SK-N-MC (cell line): ENCODE measurements at regions not wholly inside any gene's neighbourhood (a gene's known extent, or its start where the extent isn't known, plus 50 kb on each side); places are given as distances from the start of the nearest gene placed in this dataset.

Source experiments
- DNase-seq: peaks from one replicate; pipeline ENCODE4 v3.0.0-alpha.2; 2011; ENCODE audit warnings: low read depth, low spot score
- H3K27ac ChIP-seq: fragments of 200-600 bp; sonication (generic); 2 replicates; pipeline ENCODE4 v1.5.1; 2016; ENCODE audit warnings: mixed run types
- H3K36me3 ChIP-seq: fragments of 200-600 bp; sonication (generic); 2 replicates; pipeline ENCODE4 v1.6.1; 2017; ENCODE audit warnings: antibody characterized with exemption, low read length, mixed read lengths; ENCODE audit not compliant: insufficient read depth
- H3K4me3 ChIP-seq: fragments of 200-600 bp; sonication (generic); 2 replicates; pipeline ENCODE4 v1.5.1; 2016
- H3K9ac ChIP-seq: fragments of 200-600 bp; sonication (generic); 2 replicates; pipeline ENCODE4 v1.8.0; 2017; ENCODE audit warnings: mixed run types, mixed read lengths; ENCODE audit not compliant: insufficient read length
- H3K9me3 ChIP-seq: fragments of 200-600 bp; sonication (generic); 2 replicates; pipeline ENCODE4 v1.6.1; 2017; ENCODE audit warnings: low read depth, mild to moderate bottlenecking, antibody characterized with exemption, low read length, moderate library complexity, mixed read lengths
- EZH2 ChIP-seq: fragments of 200-600 bp; sonication (generic); IDR thresholded peaks from one replicate; pipeline ENCODE4 v1.6.1; 2017; ENCODE audit warnings: antibody characterized with exemption
- FOXP2 ChIP-seq: optimal IDR thresholded peaks from 2 replicates; pipeline ENCODE3; 2011; ENCODE audit warnings: mild to moderate bottlenecking, moderate library complexity; ENCODE audit not compliant: insufficient read depth; ENCODE audit errors: extremely low read length, control extremely low read depth
- POLR2AphosphoS5 ChIP-seq: IDR thresholded peaks from 2 replicates; pipeline ENCODE4 v1.6.1; 2012; ENCODE audit warnings: mild to moderate bottlenecking, low read depth, low read length, borderline replicate concordance

DNA sequence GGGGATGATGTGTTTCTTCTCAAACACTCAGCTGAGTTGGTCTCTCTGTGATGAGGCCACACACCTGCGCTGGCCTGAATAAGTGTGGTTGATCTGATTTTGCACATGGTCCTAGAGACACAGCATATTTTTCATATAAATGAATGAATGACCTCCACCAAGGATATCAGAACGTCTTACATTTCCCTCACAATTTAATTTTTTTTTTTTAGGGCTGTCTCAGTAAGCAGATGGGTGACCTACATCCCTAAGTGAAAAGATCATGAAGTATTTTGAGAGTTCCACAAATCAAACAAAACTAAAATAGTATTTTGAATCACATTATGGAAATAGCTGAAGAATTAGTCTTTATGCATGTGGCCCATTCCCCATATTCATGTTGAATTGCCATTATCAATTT is 333.7 kb upstream of the TMTC1 start:
- no peaks in the 10 kb centered on the region for H3K36me3 ChIP-seq
- no peak overlapping the region for H3K4me3 ChIP-seq
- H3K9ac ChIP-seq, result no peak overlapping the region
- TF ChIP-seq POLR2AphosphoS5 (no peak), FOXP2 (no peak), EZH2 (no peak)
- H3K27ac ChIP-seq, result no peak overlapping the region
- no peaks in the 10 kb centered on the region for H3K9me3 ChIP-seq
- DNase-seq, result no peak

DNA sequence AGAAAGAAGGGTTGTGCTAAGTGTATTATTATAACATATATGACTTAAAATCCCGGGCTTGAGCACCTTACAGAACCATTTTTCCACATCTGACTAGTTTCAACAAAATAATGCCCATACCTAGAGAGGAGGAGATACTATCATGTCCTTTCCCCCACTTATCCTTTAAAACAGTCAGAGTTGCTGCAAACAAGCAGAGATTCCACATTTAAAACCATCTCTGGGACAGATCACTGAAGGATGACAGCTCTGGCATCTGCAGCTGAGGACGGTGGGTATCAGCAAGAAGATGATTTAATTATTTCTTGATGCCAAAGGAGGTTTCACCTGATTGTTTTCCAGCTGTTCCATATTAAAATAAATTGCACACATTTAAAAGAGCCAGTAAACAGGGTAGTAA is 328.0 kb upstream of the TMTC1 start:
- no peak for TF ChIP-seq FOXP2
- TF ChIP-seq POLR2AphosphoS5, result no peak
- no peak for TF ChIP-seq EZH2
- H3K36me3 ChIP-seq, result no peaks in the 10 kb centered on the region
- no peak overlapping the region for H3K27ac ChIP-seq
- H3K4me3 ChIP-seq, result no peak overlapping the region
- H3K9ac ChIP-seq, result no peak overlapping the region
- DNase-seq, result no peak
- no peaks in the 10 kb centered on the region for H3K9me3 ChIP-seq

GRCh38 chr12:30110958-30111586 is 327.3 kb upstream of the TMTC1 start:
- Histone ChIP-seq H3K27ac (no peak overlapping the region), H3K9me3 (no peaks in the 10 kb centered on the region), H3K4me3 (no peak overlapping the region), H3K36me3 (no peaks in the 10 kb centered on the region), H3K9ac (no peak overlapping the region)
- no peak for DNase-seq
- no peak for TF ChIP-seq EZH2
- TF ChIP-seq FOXP2, result no peak
- TF ChIP-seq POLR2AphosphoS5, result no peak

DNA sequence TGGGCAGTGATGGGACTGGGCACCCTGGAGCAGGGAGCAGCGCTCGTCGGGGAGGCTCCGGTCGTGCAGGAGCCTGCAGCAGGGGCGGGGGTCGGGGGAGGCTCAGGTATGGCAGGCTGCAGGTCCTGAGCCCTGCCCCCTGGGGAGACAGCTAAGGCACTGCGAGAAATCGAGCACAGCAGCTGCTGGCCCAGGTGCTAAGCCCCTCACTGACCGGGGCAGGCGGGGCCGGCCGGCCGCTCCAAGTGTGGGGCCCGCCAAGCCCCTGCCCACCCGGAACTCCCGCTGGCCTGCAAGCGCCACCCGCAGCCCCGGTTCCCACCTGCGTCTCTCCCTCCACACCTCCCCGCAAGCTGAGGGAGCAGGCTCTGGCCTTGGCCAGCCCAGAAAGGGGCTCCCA is 326.8 kb upstream of the TMTC1 start:
- H3K27ac ChIP-seq, result no peak overlapping the region
- H3K9me3 ChIP-seq, result no peaks in the 10 kb centered on the region
- H3K9ac ChIP-seq, result no peak overlapping the region
- no peak for DNase-seq
- TF ChIP-seq FOXP2 (no peak), EZH2 (no peak), POLR2AphosphoS5 (no peak)
- no peak overlapping the region for H3K4me3 ChIP-seq
- no peaks in the 10 kb centered on the region for H3K36me3 ChIP-seq

DNA sequence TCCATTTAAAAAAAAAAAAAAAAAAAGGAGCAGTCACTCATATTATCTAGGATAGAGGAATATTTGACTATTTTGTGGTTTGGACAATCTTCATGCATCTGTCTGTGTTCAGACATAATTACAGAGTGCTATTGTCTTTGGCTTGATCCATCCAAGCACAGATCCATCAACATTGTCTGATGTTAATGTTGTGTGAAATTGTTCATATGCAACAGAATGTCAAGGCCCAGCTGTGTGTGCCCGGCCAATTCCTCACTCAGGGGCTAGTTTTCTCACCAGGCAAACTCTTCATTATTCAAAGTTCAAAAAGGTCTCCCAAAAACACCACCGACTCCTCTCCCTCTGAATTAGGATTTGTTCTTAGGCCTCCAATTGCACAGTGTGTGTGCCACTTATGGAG is 324.9 kb upstream of the TMTC1 start:
- H3K9me3 ChIP-seq, result no peaks in the 10 kb centered on the region
- no peak overlapping the region for H3K27ac ChIP-seq
- DNase-seq, result no peak
- no peak overlapping the region for H3K9ac ChIP-seq
- no peak overlapping the region for H3K4me3 ChIP-seq
- no peaks in the 10 kb centered on the region for H3K36me3 ChIP-seq
- TF ChIP-seq EZH2, result no peak
- TF ChIP-seq FOXP2, result no peak
- no peak for TF ChIP-seq POLR2AphosphoS5

GRCh38 chr12:30106204-30106965 is 322.6 kb upstream of the TMTC1 start:
- H3K9me3 ChIP-seq, result no peaks in the 10 kb centered on the region
- H3K36me3 ChIP-seq, result no peaks in the 10 kb centered on the region
- H3K27ac ChIP-seq, result no peak overlapping the region
- no peak overlapping the region for H3K4me3 ChIP-seq
- TF ChIP-seq EZH2, result no peak
- TF ChIP-seq POLR2AphosphoS5, result no peak
- no peak for TF ChIP-seq FOXP2
- no peak for DNase-seq
- H3K9ac ChIP-seq, result no peak overlapping the region

- H3K27ac ChIP-seq, result no peak overlapping the region
These were observed 321.8 kb upstream of the TMTC1 start for GRCh38 chr12:30105505-30105904.

GRCh38 chr12:30104971-30105370 is 321.2 kb upstream of the TMTC1 start:
- H3K36me3 ChIP-seq, result no peaks in the 10 kb centered on the region
- TF ChIP-seq POLR2AphosphoS5, result no peak
- TF ChIP-seq FOXP2, result no peak
- TF ChIP-seq EZH2, result no peak
- H3K4me3 ChIP-seq, result no peak overlapping the region
- H3K9me3 ChIP-seq, result no peaks in the 10 kb centered on the region
- no peak overlapping the region for H3K9ac ChIP-seq
- DNase-seq, result no peak
- H3K27ac ChIP-seq, result no peak overlapping the region

More at GRCh38 chr12:30105505-30105904, 321.8 kb upstream of the TMTC1 start:
- Histone ChIP-seq H3K4me3 (no peak overlapping the region), H3K36me3 (no peaks in the 10 kb centered on the region), H3K9ac (no peak overlapping the region), H3K9me3 (no peaks in the 10 kb centered on the region)
- no peak for DNase-seq
- TF ChIP-seq FOXP2, result no peak
- TF ChIP-seq EZH2, result no peak
- TF ChIP-seq POLR2AphosphoS5, result no peak
